HG02852 (cell line): ENCODE measurements at regions not wholly inside any gene's neighbourhood (a gene's known extent, or its start where the extent isn't known, plus 50 kb on each side); places are given as distances from the start of the nearest gene placed in this dataset.

Source experiments
- ATAC-seq: cut with Tn5 transposase; IDR thresholded peaks from one replicate; pipeline ENCODE4 v1.9.1; 2021; ENCODE audit warnings: mild to moderate bottlenecking, moderate library complexity; ENCODE audit not compliant: unreplicated experiment

GRCh38 chr1:58908561-58909560 is 125.0 kb upstream of the JUN start:
- no peak for ATAC-seq

- ATAC-seq: no peak
Observed at GRCh38 chr1:58909914-58910681, 126.3 kb upstream of the JUN start.

GRCh38 chr1:58911841-58912499 is 128.1 kb upstream of the JUN start:
- no peak for ATAC-seq

DNA sequence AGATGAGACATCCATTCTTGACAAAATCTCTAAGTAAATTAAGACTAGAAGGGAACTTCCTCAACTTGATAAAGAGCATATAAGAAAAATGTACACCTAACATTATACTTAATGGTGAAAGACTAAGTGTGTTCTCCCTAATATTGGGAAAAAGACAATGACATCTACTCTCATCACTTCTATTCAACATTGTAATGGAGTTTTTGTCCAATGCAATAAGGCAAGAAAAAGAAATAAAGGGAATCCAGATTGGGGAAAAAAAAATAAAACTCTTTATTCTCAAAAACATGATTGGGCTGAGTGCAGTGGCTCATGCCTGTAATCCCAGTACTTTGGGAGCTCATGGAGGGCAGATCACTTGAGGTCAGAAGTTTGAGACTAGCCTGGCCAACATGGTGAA is 131.1 kb upstream of the JUN start:
- no peak for ATAC-seq

- ATAC-seq: no peak
Observed at GRCh38 chr1:58917436-58917835, 133.6 kb upstream of the JUN start.

DNA sequence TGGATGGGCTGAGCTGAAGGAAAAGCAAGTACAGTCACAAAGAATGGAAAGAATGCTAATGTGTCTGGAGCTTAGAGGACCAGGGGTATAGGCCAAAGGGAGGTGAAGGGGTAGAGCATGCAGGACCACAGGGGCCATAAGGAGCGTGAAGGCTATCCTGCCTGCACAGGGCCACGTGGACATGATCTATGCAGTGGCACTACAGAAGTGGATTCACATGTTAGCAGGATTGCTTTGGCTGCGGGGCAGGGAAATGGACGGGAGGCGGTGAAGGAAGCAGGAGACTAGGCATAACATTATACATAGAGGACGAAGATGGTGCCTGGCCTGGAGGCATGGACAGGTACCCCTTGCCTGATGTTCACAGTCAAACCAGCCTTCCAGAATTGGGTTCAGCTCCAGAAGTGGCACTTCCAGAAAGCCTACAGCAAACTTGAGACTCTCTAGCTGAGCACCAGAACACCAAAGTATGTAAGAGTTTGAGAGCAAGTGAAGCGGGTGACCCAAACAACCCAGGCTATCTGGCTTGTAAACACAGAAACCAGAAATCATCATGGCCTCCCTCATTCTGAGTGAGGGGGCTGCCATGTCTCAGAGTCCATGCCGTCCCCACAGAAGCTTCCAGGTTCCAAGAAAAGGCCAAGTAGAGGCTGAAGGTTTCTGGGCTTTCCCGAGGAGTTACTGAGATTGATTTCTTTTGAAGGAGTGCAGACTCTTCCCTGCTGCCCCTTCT is 135.5 kb upstream of the JUN start:
- ATAC-seq: no peak

DNA sequence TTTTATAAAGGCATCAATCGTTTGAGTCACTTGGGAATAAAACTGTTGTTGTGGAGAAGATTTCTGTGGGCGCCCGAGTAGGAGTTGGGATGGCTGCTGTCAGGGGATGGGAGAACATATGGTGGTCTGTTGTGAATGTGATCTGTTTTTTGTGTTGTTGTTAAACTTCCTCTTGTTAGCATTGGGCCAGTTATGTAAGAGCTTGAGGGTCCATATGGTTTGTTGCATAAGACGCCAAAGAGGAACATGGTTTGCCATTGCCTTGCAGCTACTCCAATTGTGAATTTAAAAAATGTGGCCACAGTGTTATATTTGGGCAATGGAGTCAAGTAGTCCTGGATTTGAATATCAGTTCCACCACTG is 136.1 kb upstream of the JUN start:
- ATAC-seq: no peak

GRCh38 chr1:58921342-58921741 is 137.5 kb upstream of the JUN start:
- no peak for ATAC-seq

GRCh38 chr1:58921751-58922150 is 137.9 kb upstream of the JUN start:
- ATAC-seq: no peak

GRCh38 chr1:58922302-58923089 is 138.6 kb upstream of the JUN start:
- peak; percentile 94 for ATAC-seq

- no peak for ATAC-seq
Observed at GRCh38 chr1:58923090-58923470, 139.2 kb upstream of the JUN start.

GRCh38 chr1:58924016-58924565 is 140.2 kb upstream of the JUN start:
- ATAC-seq: no peak

DNA sequence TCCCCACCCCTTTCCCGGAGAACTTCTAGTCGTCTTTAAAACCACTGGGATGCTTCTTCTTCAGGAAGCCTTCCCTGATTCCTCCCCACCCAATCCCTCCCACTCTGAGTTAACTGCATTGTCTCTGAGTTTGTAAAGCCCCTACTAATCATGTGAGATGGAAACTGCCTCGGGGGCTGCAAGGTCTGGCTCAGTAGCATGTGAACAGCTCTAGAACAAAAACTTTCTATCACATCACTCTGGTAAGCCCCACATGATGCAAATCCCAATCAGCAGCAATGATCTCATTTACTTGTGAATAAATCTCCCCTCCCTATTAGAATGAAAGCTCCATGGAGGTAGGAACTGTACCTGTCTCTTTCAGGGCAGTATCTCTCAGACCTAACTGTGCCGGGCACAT is 141.0 kb upstream of the JUN start:
- ATAC-seq: no peak

DNA sequence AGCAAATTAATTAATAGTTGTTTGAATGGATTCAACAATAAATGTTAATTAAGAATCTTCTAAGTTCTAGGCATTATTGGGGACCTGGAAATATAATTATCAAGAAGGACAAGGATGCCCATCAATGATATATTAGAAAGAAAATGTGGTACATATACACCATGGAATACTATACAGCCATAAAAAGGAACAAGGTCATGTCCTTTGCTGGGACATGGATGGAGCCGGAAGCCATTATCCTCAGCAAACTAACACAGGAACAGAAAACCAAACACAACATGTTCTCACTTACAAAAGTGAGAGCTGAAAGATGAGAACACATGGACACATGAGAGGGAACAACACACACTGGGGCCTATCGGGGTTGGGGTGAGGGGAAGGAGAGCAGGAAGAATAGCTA is 141.4 kb upstream of the JUN start:
- no peak for ATAC-seq

DNA sequence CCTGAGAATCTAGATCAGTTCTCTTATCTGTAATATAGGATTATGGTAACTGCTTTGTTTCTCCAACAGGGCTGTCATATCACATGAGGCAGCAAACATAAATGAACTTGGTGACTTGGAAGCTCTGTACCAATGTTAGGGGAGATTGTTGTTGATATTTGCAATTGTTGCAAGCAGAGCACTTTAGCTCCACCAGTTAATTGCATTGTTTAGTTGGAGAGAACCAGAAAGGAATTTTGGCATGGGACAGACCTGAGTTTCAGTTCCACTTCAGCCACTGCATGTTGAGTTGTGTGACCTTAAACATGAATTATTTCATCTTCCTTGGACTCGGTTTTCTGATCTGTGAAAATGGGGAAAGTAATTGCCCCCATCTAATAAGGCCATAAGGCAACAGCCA is 142.3 kb upstream of the JUN start:
- no peak for ATAC-seq

GRCh38 chr1:58927041-58927721 is 143.3 kb upstream of the JUN start:
- ATAC-seq: no peak

- no peak for ATAC-seq
Observed at GRCh38 chr1:58927722-58928085, 143.9 kb upstream of the JUN start.

GRCh38 chr1:58928514-58928913 is 144.7 kb upstream of the JUN start:
- ATAC-seq: no peak

- ATAC-seq: no peak
Observed at GRCh38 chr1:58929671-58930325, 146.0 kb upstream of the JUN start.
